ENCODE measurements at regions not wholly inside any gene's neighbourhood (a gene's known extent, or its start where the extent isn't known, plus 50 kb on each side); places are given as distances from the start of the nearest gene placed in this dataset.

DNA sequence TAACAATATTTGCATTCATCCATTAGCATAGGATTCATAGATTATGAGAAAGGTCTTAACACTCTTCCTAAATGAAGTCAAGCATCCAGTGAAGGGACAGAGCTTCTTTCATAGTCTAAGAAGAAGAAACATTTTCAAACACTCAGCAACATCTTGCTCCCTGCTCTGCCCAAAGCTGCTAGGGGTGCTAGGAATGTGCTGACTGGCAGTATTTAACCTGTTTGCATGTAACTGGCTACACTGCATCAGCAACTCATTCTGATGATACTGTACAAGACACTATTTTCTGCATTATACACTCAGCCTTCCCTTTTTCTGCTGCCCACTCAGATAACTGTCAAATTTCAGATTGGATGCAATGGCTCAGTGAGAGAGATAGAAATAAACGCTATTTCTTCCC lies 495.1 kb upstream of the ARID1B start:
- TF ChIP-seq, protein P1, sequence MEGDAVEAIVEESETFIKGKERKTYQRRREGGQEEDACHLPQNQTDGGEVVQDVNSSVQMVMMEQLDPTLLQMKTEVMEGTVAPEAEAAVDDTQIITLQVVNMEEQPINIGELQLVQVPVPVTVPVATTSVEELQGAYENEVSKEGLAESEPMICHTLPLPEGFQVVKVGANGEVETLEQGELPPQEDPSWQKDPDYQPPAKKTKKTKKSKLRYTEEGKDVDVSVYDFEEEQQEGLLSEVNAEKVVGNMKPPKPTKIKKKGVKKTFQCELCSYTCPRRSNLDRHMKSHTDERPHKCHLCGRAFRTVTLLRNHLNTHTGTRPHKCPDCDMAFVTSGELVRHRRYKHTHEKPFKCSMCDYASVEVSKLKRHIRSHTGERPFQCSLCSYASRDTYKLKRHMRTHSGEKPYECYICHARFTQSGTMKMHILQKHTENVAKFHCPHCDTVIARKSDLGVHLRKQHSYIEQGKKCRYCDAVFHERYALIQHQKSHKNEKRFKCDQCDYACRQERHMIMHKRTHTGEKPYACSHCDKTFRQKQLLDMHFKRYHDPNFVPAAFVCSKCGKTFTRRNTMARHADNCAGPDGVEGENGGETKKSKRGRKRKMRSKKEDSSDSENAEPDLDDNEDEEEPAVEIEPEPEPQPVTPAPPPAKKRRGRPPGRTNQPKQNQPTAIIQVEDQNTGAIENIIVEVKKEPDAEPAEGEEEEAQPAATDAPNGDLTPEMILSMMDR (IDR thresholded peaks at IDR 0.05), result no peak
- TF ChIP-seq POLR2A (IDR thresholded peaks at IDR 0.05) (no peak), POLR2AphosphoS5 (IDR thresholded peaks at IDR 0.05) (no peak)

Measured in breast epithelium (tissue), 3 donors.